Amygdala (tissue), 56 donors: ENCODE measurements at regions not wholly inside any gene's neighbourhood (a gene's known extent, or its start where the extent isn't known, plus 50 kb on each side); places are given as distances from the start of the nearest gene placed in this dataset.

ENCODE experiments used
- DNase-seq, 56 donors: peaks; one replicate each; lab custom pipeline; 2025; lab: John Stamatoyannopoulos, UW

DNA sequence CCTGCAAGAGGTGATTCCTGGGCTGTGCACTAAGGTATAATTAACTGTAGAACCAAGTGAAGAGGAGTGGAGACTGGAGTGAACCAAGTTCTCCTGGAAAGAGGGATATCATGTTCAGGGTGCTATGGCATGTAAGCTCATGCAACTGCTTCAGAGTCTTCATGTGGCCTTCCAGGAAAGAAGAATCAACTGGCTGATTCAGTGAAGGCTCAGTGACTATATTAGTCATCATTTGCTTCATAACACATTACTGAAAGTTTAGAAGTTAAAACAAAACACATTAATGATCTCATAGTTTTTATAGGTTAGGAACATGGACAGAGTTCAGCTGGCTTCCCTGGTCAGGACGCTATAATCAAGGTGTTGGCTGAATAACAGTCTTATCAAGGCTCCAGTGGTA is 1200.8 kb upstream of the GYPC start:
- no peak for DNase-seq

DNA sequence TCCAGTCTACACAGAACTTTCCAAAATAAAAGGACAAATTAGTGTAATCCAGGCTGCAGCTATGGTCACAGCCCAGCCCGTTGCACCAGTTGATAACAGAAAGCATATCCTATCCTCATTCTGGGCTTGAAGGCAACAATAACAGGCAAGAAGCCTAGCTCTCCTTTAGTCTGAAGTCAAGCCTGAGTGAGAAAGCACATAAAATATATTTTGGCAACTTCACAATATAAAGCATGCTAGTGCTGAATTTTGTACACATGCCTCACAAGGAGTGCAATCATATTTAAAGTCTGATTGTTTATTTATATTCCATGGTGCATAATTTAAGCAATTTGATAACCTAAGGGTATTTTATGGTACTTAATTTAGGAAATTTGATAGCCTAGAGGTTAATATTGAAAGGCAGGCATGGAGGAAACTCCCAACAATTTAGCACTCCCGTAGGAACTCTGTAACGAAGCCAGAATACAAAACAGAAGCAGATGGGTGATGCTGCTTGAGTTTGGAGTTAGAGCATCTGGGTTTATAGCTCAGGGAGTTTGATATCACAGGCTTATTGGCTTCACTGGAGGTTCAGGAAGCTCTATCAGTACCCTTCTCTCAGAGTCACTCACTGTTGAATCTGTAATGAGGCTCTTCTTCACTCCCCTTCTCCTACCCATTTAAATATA is 1199.1 kb upstream of the GYPC start:
- DNase-seq = no peak

DNA sequence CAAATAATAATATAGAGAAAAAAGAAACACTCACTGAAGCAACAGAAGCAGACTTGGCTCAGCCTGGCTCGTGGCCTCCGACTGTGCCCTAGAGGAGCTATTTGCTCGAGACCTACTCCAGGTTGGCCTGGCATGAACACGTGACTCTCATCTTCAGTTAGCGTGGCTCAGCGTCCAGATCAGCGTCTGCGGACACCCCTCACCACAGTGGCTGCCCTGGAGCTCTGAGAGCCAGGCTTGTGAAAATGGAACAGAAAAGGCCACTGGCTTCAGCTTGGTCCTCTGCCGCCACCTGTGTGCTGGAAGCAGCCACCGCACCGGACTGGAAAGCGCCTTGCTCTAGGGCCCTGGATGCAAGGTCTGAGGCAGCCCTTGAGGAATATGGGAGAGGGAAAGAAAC is 1184.0 kb upstream of the GYPC start:
- DNase-seq = peak in 6 of 56 donors; percentile 1 to 12 (median 6)

DNA sequence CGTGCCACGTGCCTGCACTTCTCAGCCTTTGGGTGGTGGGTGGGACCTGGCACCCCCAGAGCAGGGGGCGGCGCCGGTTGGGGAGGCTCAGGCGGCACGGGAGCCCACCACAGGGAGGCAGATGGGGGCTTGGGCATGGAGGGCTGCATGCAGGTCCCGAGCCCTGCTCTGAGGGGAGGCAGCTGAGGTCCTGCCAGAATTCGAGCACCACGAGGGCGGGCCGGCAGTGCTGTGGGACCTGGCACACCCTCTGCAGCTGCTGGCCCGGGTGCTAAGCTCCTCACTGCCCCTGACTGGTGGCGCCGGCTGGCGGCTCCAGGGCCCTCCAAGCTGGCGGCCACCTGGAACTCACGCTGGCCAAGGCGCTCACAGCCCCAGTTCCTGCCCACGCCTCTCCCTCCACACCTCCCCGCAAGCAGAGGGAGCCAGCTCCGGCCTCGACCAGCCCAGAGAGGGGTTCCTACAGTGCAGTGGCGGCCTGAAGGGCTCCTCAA is 1176.8 kb upstream of the GYPC start:
- DNase-seq = no peak

DNA sequence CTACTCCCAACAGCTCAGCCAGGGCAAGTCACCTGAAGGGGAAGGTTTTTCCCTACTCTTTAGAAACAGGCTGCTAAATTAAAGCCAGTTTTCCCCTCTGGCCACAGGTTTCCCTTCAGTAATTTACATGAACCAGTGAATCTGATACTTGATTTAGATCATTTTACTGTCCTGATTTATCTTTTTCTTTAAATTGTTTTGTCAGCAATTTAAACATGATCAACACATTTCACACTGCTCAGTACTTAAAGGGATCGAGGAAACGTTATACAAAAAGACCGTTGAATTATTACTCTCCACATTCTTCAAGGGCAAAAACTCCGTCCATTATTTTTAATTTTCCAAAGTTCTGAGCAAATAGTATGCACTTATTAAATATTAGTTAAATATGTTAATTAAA is 1165.7 kb upstream of the GYPC start:
- no peak for DNase-seq

DNA sequence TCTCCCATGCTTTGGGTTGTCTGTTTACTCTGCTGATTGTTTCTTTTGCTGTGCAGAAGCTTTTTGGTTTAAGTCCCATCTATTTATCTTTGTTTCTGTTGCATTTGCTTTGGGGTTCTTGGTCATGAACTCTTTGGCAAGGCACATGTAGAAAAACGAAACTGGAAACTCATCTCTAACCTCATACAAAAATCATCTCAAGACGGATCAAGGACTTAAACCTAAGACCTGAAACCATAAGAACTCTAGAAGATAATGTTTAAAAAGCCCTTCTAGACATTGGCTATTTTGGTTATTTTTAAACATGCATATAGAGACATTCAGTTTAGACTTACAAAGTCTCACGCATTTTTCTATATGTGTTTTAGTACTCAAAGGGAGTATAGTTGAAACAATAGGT is 1164.3 kb upstream of the GYPC start:
- DNase-seq = no peak

DNA sequence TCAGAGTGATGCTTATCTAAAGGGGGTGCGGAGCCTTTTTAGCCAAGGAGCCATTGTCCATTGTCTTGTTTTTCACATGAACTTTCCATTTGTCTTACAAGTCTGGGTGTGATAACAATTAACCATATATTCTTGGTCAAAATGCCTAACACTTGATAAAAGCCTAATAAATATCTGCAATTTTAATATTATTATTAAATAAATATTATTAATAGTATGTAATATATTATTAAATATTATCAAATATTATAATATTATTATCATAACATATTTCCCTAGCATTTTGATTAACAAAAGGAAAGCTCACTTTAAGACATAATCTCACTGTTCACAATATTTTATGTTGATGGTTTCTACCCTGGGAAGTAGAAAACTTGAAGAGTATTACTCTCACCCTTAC is 1143.6 kb upstream of the GYPC start:
- DNase-seq = no peak

DNA sequence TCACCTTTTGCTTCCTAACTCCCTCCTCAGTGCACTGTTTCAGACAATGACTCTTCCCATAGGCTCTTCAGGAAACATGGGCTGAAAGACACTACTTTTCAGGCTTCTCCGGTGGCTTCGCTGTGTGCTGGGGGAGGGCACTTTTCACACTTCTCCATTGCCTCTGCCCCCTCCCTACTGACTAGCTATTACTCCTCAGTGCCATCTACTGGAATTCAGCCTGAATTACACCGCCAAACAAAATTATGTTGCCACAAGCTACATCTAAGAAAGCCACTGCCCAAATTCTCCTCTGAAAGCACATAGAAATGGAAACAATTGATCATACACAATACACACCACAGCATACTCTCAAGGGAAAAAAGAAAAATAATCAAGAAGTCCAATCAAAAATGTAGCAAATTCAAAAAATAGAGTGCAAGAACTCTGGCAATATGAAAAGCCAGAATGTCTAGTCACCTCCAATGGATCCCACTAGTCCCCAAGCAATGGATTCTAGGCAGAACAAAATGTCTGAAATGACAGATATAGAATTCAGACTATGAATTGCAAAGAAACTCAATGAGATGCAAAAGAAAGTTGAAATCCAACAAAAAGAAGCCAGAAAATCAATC is 1139.4 kb upstream of the GYPC start:
- no peak for DNase-seq

DNA sequence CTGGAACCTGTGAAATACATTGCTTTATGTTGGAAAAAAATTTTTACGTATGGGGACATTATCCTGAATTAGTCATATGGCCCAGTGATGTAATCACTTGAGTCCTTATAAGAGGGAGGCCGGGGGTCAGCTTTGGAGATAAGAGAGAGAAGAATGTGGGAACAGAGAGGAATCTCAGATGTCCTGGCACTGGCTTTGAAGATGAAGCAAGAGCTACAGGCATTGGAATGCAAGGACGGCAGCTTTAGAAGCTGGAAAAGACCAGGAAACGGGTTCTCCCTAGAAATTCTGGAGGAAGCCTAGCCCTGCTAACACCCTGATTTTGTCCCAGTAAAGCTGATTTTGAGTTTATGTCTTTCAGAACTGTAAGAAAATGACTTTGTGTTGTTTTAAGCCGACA is 1129.9 kb upstream of the GYPC start:
- no peak for DNase-seq

DNA sequence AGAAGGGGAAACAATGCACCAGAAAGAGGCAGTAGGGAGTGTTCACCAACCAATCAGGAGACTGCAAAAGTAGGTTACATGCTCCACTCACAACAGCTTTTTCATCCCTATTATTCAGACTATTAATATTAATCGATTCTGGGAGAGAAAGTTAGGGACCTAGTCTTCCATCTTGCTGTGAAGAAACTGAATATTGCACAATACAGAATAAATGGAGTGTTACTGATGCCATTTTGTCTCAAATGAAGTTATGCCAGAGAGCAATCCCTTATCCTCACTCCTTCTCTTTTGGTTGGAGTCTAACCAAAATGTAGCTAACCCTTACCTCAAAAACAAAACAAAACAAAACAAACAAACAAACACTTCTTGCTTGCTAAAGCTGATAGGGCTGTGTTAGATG is 1120.9 kb upstream of the GYPC start:
- no peak for DNase-seq

DNA sequence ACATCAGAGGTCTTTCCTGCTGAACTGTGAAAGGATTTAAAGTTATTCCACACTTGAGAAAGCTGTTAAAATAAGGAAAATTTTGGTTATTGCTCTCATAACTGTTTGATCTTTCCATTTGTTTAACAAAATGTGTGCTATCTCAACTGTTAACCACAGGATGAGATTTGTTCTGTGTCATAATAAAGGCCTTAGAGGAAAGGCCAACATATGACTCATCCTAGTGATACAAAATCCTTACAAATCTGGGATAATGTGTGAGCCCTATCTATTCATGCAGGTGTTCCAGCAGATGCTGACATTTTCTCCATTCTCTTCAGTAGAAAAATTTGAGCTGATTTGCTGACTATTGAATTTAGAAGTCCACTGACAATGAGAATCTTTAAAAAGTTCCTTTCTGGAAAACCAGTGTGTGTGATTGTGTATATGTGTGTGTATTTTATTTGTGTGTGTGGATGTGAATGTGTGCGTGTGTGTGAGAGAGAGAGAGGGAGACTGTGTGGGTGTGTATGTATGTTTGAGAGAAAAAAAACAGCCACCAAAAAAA is 1111.9 kb upstream of the GYPC start:
- DNase-seq = no peak

DNA sequence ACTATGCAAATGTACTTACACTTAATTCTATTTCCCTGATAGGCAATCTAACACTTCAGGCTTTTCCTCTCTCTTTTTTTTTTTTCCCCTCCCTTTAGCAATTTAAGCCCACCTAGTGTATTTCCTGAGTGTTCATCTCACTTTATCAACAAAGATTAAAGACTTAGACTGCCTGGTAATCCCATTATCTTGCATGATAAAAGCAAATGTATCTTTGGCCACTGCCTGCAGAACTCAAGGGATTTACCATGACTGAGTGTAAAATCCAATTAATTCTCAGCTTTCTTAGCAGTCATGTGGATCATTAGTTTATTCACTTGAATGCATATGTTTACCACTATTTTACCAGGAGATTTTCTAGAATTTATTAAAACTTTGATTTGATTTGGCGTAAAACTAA is 1102.2 kb upstream of the GYPC start:
- DNase-seq = no peak

DNA sequence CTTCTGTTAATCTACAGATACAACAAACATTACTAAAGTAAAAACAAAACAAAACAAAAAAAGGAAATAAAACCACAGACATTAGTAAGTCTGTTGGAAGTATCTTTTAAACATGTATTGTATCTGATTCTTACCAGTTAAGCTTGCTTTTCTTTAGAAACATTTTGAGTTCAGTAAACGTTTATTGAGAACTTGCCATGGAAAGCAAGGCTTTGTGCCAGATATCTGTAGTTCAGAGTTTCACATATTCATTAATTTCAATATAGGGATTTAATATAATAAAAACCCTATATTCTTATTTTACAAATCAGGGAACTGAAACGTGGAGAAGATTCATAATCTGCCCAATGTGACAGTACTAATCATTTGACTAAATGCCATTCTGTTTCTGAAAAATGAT is 1101.0 kb upstream of the GYPC start:
- no peak for DNase-seq

DNA sequence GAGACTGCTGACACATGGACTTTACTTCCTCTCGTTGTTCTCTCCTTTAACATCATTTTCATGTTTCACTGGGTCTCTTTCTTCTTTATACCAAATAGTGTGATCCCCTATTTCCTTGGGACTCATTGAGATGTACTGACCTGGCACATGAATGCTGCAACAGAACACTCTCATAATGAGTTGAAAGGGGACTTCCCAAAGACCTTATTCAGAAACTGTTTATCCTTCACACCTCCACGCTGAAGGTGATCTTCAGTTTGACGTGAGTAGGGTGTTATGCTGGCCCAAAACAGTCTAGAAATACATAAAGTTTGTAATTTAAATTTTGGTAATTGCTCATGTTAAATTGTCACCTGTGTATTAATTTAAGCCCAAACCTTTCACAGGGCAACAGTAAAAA is 1096.8 kb upstream of the GYPC start:
- no peak for DNase-seq

DNA sequence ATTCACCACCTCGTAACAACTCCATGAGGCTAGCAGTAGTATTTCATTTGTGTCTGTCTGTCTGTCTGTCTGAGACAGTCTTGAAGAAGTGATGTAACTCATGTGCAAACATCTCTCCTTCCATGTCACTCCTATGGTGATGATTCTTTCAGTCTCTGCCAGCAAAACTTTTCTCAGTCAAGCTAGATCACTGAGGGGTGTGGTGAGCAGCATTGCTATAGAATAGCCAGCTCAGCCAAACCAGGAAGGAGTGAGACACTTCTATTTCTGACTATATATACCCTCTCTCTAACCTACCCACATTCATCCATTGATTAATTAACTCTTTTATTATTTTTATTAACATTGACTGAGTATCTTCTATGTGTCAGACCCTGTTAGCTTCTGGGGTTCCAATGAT is 1095.1 kb upstream of the GYPC start:
- DNase-seq = no peak

DNA sequence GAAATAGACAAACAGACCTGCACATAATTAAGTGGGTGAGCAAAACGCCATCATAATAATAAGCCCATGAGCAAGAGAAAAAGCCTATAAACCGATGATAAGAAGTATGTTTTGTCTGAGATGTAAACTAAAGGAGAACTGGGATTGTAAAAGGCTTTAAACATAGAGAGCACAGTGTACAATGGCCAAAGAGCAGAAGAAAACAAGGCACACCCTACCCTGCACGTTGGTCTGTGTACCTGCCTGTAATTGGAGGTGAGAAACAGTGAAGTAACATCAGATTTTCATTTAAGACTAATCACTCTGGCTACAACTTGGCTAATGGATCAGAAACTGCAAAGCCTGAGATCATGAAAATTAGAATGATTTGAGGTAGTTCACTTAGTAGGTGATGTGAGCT is 1094.7 kb upstream of the GYPC start:
- DNase-seq = no peak

DNA sequence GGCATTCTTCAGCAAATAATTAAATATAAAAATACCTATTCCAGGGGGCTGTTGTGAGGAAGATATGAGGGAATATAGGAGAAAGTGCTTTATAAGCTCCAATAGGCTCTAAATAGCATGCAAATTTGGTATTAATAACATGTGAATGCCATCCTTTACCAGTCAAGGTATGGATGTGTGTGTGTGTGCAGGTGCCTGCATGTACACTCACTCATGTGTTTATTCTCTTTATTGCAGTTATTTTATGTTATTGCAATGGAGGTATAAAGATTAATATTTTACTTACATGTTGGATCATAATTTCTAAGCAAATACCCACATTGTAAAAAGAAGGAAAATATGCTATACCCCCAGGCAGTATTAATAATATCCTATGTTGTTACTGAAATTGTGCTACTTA is 1093.0 kb upstream of the GYPC start:
- DNase-seq = no peak

DNA sequence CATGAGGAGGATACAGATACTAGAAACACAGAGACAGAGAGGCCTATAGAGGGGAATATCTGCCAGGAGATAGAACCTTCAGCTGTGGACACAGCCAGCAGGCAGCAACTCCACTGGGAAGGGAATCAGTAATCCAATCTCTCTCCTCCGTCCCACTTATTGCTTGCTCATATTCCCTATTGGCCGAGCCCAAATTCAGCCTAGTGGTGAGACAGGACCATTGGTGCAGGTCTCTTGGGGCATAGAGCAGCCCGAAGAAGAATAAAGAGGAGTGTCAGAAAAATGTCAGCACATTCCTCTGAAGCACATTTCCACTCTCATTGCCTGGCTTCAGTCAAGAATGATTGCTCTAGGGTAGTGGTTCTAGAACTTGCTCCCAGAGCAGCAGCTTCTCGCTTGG is 1091.5 kb upstream of the GYPC start:
- no peak for DNase-seq

DNA sequence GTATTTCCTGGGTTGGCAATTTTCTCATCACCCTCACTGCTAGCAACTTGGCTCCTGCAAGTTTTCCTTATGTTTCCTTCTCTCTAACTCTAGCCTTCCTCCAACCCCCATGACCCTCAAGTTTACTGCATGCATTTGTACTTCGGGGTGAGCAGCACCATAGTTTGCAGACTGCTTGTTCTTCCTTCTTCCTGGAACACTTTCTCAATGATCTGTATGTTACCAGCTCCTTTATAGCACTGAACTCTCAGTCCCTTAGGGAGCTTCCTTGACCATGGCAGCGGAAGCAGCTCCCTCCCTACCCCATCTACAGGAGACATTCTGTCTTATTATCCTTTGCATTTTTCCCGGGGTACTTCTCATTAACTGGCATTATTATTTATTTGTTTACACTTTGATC is 1089.5 kb upstream of the GYPC start:
- no peak for DNase-seq

DNA sequence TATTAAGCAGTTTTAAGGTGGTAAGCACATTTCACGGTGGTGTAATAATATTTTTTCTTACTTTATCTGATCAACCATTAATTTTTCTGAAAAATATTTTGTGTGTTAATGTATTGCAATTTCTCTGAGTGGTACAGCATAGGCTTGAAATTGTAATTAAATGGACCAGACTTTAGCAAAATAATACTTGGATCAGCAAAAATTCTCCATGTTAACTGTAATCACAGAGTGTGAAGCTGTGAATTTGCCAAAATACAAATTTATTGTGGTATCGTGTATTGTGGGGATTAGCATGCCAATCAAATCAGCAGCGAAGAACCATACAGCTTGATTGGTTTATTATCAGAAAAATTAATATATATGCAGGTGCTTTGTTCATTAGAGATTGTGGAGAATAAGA is 1088.9 kb upstream of the GYPC start:
- no peak for DNase-seq

DNA sequence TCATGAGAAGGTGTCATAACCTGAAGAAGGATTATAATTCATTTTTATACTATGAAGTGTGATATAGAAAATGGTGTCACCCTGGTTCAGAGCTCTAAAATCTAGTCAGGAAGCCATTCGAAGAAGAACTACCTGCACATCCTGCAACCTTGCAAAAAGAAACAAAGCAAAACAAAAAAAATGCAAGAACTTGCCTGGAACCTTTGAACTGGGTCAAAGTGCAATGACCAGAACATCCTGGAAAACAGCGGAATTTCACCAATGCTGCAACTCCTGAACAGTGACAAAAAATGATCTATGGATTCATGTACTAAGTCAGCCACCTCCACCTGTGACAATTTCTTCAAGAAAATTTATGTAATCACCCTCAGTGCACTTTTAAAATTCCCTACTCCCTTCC is 1083.3 kb upstream of the GYPC start:
- no peak for DNase-seq

DNA sequence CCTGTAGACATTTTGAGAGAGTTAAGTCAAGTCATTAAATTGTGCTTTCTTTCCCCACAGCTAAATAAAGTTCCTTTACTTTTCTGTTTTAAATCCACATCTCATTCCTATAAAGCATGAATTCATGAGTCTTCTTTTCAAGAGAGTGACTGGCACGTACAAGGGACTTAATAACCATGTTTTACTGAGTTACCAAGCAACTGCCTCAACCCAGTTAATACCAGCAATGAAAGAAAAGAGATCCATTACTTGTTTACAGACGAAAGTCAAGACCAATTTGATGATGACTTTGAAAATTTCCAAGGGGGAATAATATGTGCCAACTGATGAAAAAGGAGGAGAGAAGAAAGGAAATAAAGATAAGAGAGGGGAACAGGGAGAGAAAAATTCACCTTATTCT is 1082.5 kb upstream of the GYPC start:
- no peak for DNase-seq
